NB4 (cell line): ENCODE measurements at regions not wholly inside any gene's neighbourhood (a gene's known extent, or its start where the extent isn't known, plus 50 kb on each side); places are given as distances from the start of the nearest gene placed in this dataset.

Experiments
- CTCF ChIP-seq: IDR thresholded peaks from one replicate; pipeline ENCODE4 v1.5.1; 2012; ENCODE audit warnings: low read depth, low read length
- POLR2A ChIP-seq: IDR thresholded peaks from 2 replicates; pipeline ENCODE4 v1.6.1; 2011; ENCODE audit warnings: mild to moderate bottlenecking; ENCODE audit not compliant: insufficient read length; ENCODE audit errors: extremely low read depth

DNA sequence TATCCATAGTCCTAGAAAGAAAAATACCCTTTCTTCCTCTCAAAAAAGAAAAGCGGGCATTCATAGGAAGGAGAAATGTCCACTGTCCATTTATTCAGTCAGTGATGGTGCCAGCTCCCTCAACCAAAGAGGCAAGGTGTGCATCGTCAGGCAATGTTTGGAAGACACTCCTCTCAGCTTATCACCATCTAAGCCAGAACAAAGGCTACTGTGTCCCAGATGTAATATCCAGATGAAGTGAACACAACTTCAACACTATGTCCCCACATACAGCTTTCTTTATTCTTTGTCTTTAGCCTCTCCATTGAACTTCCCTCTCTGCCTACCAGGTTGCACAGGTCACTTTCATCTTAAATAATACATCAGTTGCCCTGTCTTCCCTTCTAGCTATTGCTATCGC lies 131.4 kb upstream of the RNF32 start:
- TF ChIP-seq POLR2A (no peak), CTCF (no peak)
